ENCODE measurements at regions not wholly inside any gene's neighbourhood (a gene's known extent, or its start where the extent isn't known, plus 50 kb on each side); places are given as distances from the start of the nearest gene placed in this dataset.

DNA sequence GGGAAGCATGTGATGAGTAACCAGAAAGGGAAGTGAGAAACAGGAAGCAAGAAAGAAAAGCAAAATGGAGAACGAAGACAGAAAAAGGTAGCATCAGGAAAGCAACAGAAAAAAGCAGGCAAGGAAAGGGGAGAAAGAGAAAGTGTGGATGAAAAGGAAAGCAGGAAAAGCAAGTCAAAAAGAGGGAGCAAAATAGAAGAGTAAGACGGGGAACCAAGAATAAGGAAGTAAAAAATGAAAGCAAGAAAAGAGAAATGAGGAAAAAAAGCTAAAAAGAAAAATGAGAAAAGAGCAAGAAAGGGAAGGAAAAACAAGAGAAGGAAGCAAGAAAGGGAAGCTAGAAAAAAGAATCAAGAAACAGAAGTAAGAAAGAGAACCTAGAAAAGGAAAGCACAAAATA, 242.3 kb upstream of the NCKAP5 start:
- TF ChIP-seq EZH2 (IDR thresholded peaks at IDR 0.05; ENCODE audit: borderline replicate concordance, low read length) = no peak
- TF ChIP-seq, protein P1, sequence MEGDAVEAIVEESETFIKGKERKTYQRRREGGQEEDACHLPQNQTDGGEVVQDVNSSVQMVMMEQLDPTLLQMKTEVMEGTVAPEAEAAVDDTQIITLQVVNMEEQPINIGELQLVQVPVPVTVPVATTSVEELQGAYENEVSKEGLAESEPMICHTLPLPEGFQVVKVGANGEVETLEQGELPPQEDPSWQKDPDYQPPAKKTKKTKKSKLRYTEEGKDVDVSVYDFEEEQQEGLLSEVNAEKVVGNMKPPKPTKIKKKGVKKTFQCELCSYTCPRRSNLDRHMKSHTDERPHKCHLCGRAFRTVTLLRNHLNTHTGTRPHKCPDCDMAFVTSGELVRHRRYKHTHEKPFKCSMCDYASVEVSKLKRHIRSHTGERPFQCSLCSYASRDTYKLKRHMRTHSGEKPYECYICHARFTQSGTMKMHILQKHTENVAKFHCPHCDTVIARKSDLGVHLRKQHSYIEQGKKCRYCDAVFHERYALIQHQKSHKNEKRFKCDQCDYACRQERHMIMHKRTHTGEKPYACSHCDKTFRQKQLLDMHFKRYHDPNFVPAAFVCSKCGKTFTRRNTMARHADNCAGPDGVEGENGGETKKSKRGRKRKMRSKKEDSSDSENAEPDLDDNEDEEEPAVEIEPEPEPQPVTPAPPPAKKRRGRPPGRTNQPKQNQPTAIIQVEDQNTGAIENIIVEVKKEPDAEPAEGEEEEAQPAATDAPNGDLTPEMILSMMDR (IDR thresholded peaks at IDR 0.05; ENCODE audit: low read length) = no peak
